Inflammatory macrophage (primary cell): ENCODE measurements at regions not wholly inside any gene's neighbourhood (a gene's known extent, or its start where the extent isn't known, plus 50 kb on each side); places are given as distances from the start of the nearest gene placed in this dataset.

ENCODE experiments used
- DNase-seq, 2 donors: peaks; one replicate each; pipeline ENCODE4 v3.0.0-alpha.2; 2020 to 2022

DNA sequence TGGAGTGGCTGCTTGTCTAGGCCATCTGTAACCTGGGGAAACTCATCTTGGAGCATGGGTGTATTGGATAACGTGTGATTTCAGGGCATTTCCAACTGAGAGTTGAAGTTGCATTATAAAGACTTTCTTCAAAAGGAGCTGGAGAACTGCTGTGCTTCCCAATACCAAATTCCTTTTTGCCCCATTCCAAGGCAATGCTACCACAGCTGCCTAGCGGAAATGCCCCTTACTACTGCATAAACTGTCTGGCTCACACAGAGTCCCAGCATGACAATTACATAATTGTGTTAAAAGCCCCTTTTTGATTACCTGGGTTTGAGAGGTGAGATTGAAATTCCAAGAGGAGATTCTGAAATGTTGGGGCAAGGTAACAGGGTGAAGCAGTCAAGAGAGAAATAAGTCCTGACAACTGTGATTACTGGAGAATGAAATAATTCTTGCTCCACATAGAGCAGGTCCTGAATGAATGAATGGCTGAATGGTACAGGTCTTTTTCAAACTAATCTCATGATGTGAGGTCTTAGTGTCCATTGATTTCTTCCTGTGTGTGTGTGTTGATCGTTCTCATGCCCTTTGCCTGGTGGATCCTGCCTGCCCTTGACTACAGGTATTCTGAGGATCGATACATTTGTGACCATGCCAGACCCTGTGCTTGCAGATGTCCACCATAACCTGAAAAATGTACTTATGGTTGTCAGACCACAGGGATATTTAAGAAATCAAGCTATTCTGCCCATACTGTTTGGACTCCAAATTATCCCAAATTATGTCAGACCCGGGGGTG is 386.5 kb downstream of the GRIN2B start:
- DNase-seq: no peak

DNA sequence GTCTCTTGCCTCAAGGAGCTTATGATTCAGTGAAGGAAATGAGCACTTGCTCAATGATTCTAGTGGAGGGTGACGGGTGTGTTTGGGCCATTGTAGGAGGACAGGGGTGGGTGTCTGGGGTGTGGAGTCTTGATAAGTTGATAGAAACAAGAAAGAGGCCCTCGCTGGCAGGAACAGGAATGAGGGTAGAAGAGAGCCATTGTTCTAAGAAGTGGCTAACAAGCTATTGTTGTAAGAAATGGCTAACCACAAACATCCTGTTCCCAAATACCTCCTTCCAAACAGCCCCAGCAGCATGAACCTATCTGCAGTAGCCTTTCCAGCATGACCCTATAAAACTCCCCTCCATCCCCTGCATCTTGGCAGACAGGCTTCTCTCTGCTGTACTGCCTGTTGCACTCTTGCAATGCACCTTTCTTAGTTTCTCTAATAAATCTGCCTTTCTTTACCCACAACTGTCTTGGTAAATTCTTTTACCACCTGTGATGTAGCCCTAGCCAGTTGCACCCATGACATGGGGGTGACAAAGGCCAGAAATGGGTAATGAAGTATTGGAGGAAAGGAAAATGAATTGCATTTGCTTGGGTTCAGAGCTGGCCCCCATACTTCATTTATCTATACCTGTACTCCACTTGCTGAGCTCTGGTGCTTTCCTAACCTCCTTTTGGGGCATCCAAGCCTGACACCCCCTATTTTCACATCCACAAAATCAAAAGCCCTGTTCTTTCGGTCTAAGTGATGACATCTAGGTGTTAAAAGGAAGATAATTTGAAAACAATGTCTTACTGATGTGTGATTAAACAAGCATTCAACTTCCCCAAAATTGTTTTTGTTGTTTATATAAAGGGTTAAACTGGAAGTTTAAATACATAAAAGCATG is 389.1 kb downstream of the GRIN2B start:
- DNase-seq: no peak

DNA sequence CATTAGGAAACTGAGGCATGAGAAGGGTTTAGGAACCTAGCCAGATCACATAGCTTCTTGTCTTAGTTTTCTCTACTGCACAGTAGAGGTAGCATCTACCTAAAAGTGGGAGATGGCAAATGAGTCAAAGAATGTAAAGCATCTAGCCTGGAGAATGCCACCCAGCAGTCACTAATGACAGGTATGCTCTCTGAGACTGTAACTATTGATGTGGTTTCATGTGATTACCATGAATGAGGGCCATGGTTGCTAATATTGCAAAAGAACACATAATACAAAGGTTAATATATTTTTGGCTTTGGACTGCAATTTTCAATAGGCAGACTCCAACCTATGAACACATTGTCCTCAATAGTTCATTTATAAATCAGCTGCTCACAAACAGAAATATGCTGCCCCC is 389.9 kb downstream of the GRIN2B start:
- no peak for DNase-seq

DNA sequence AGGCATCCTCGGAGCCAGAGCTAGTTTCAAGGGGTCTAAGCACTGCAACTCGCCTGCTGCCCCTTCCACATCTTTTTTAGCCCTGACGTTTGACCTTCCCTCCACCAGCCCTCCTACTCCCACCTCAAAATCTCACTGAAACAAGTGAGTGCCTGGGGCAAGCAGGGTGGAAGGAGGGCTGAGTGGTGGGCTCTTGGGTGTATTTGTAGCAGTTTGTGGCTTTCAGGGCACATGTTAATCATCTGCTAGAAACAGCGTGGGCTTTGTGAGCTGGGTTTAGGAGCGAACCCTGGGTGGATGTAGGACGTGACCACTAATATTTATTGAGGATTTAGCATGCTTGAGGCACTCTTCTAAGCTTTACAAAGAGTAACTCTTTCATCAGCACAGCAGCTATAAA is 390.3 kb downstream of the GRIN2B start:
- no peak for DNase-seq

DNA sequence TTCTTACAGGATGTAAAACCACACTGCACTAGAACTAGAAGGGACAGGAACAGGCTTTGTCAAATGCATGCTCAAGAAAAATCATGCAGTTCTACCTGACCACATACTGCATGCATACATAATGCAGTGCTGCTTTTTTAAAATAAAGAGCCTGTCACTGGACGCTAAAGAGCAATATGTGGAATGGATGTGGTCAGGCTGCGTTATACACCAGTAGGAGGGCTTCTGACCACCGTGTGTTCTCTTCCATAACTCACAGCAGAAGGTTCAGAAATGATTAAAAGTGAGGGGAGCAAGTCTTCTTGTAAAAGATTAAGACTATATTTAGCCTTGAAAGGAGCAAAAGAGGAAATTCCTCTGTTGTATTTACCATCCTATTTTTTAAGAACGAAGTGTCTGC is 392.0 kb downstream of the EMP1 start:
- no peak for DNase-seq

DNA sequence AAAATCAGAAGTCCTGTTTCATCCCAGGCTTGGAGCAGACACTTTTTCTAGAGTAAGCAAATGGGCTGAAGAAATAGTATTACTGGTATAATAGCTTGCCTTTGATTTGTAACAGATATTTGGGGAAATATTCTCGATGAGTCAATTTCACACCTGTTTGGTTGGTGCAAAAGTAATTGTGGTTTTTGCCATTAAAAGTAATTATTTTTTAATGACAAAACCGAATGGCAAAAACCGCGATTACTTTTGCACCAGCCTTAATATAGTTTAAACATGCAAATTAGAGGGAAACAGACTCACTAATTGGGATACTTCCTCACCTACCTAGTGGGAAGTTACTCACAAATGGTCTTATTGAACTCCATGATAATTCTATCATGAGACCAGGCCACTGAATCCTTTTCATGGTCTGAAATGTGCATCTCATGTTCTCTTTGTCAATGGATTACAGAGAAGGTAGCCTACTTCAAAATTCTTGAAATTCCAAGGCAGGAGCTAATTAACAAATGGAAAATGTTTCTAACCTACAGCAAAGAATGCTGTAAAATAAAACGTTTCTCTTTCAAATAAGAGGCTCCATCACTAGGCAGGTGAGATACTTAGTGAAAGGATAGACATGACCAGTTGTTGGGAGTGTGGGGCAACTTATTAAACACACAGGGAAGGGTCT is 391.3 kb downstream of the EMP1 start:
- no peak for DNase-seq

DNA sequence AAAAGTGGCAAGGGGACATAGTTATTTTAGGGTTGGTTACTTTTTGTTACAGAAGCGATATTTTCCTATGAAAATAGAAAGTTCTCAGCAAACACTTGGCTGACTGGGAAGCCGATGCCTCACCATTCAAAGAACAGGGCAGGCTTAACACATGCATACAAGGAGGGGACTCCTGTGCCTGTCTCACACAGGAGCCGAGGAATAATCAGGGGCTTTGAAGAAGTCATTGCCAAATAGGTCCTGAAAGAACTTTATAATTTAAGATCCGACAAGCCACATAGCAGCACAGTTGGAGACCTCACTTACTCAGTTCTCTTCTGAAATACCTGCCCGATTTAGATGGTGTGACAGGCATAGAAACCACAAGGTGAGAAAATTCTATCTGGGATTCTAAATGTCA is 389.8 kb downstream of the EMP1 start:
- no peak for DNase-seq

DNA sequence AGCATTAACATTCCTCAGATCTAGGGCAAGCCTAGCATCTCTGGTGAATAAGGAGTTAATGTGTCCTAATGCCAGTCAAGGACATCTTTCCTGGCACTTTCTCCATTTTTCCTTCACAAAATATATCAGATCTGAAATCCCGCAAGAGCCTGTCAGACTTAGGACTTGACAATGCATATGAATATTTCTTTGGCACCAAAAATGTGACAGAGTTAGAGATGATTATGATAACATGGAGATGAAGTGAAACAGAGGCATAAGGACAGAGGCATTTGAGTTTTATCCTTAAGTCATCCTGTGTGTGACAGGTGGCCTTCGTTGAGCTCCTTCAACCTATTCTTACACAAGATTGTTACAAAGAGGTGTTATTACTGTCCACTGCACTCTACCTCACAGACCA is 388.0 kb downstream of the EMP1 start:
- no peak for DNase-seq

DNA sequence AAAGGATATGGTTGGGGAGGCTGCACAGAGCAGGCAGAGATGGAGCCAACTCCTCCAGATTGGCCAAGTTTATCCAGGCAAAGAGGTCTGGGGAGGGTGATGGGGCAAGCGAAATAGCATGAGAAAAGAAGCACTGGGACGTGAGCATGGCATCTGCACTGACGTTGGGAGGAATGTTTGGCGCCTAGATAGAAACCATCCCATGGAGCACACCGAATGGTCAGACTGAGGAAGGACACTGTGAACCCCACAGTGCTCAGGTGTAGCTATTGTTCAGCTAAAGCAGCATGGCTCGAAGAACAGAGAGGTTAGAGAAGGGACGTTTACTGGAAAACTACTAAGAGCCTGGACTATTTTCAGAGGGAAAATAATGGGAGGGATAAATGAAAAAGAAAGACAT is 387.1 kb downstream of the EMP1 start:
- no peak for DNase-seq

DNA sequence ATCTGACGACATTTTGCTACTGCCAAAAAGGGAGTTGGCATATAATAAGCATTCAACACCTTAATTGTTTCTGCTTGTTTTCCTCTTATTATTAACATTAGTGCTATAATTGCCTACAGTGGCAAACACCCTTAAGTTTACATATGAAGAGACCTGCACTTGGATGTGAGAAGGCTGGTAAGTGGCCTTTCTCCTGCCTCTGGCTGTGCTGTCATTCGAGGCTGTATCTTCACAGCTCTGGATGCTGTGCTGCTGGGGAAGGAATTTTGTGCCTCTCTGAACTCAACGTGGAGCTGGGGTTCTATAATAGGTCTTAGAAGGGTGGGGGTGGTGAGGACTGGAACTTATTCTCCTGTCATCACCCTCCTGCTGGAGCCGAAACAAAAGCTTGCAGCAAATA is 385.9 kb downstream of the EMP1 start:
- DNase-seq: no peak

DNA sequence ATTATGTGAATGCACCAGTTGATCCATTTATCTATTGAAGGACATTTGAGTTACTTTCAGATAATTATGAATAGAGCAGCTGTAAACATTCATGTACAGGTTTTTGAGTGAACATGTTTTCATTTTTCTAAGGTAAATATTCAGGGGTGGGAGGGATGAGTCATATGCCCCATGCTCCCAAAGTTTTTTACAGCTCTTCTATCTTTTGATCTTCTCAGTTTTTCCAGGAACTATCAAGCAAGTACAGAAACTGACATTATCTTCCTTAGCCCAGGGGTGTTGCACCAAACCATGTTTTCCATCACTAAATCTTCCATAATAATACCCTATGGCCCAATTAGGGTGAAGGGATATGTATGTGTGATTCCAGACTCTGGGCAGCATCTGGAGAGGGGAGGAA is 384.5 kb downstream of the EMP1 start:
- no peak for DNase-seq

DNA sequence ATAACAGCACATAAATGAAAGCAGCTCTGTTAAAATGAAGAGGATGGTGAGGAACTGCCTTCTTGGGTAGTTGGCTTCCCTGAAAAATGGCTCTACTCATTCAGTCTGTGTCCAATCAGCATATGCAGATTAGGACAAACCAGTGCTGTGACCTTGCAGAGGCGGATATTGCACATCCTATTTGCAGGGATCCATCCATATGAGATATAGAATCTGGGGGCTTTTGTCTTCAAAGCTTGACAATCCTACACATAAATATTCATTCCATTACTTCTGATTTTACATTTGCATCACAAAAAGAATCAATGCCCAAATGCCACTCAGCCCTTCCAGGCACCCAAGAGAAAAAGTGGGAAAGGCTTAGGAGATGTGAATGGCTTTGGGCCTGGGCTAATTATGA is 383.7 kb downstream of the EMP1 start:
- DNase-seq: no peak

DNA sequence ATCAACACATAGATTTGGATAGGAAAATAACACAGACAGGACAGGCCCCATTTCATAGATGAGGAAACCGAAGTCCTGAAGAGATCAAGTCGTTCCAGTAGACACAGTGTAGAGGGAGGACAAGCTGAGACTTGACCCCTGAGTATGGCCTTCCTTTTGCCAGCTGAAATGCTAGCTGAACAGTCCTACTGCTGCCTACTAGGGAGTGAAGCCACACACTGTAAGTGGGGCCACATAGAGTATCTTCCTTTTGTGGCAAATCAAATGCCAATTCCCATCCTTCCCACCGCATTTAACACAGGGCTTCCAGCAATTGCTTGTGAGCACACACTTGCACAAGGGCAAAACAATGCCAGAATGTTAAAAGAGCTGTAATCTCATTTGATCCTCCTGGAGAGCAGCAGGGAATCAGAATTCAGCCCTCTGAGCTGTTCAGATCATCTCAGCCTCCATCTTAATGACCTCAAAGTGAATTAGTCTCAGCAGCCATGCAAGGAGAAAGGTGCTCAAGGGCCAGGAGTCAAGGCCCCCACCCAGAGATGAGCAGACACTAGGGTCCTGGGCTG is 380.5 kb downstream of the EMP1 start:
- no peak for DNase-seq

DNA sequence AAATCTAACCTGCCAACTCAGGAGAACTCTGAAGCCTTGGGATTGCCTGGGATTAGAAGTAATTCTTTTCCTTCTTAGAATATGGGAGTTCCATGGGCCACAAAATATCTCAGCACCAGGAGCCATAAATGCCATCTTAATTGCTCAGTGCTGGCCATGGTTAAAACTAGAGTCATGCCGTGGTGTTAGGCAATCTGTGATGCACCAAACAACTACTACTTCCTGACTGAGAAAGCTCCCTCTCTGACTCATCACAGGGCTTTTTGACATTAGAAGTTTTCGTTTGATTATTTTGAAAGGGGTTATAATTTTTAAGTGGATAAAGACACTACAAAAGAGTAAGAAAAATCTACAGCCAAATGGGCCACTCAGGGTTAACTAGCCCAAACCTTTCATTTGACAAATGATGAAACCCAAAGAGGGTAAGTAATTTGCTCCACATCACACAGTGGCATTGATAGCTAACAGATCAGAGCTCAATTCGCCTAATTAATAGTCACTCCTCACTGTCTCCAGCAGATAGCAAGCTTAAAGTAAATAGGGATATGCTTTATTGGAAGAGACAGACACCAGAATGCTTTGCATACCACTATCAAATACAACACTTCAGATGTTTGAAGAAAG is 377.3 kb downstream of the EMP1 start:
- no peak for DNase-seq

DNA sequence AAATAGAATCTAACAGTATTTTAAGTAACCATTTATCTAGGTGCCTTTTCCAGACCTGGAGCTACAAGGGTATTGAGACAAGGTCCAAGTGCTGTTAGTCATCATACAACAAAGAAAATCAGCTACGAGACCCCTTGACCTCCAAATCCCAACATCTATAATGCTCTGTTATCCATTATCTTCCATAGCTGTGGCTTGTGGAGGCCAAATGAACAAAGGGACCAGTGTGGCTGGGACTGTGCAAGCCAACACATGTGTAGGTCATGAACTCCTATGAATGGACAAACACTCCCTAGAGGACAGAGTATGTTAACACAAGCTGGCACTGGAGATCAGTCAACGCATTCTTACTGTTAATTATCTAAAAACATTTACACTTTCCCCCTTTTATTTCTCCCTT is 374.5 kb downstream of the EMP1 start:
- no peak for DNase-seq

DNA sequence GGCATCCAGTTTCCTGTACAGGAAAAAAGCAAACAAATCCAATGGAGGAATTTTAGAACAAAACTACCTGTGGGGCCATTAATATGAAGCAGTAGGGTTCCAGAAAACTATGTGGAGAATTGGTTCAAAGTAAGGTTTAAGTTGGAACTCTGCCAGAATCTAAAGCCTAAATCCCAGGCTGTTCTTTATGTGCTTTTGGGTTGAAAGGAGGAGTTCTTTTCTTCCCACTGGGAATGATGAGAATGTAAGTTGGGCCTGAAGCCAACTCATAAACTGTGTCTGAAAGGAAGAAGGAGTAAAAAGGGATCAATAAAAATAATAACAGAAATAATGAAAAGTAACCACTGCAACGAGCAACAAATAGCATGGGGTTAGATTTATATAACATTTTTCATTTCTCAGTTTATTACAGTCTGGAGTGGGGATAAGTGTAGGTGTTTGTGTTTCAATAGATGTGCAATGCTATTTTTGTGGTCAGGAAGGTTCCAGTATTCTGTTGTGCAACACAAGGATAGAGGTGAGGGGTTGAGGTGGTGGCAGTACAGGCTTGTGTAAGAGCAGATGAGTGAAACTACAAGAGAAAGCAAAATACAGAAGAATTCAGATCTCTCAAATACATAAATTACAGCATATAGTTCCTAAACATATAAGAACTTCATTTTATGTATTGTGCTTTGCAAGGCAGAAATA is 373.6 kb downstream of the EMP1 start:
- DNase-seq: no peak

DNA sequence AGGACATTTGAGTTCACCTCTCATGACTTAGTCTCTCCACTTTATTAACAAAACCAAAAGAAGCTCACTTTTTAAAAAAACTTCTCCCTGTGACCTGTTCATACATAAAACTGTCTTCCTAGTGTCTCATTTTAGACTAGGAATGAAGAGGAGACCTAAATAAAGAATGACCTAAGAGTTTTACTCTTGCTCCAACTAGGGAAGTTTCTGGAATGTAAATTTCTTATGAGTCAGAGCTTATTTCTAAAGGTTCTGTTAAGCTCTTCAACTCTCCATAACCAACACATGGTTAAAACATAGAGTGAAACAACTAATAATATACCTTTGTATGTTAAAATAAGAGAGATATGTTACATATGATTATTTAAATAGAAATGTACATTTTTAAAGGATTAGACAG is 369.8 kb downstream of the EMP1 start:
- no peak for DNase-seq

DNA sequence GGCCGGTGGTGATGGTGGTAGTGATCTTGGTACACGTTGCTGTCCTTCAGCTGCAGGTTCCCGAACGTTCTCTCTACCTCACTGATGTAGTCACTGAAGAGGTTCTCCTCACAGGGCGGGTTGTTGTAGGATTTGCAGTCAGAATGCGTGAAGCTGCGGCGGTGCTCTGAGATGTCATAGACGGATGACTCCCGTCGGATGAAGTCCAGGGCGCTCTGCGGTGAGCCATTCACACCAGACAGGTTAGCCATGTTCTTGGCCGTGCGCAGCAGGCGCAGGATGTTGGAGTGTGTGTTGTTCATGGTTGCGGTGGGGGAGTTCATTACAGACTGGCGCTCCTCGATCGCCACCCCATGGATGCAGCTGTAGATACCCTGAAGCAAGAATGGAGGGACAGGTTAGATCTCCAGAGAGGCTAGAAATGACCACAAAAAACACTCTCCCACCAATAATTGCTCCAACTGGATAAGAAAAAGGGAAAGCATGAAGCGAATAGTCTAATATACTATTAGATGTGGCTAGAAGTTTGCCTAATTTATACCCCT is 367.8 kb downstream of the EMP1 start:
- DNase-seq: no peak

DNA sequence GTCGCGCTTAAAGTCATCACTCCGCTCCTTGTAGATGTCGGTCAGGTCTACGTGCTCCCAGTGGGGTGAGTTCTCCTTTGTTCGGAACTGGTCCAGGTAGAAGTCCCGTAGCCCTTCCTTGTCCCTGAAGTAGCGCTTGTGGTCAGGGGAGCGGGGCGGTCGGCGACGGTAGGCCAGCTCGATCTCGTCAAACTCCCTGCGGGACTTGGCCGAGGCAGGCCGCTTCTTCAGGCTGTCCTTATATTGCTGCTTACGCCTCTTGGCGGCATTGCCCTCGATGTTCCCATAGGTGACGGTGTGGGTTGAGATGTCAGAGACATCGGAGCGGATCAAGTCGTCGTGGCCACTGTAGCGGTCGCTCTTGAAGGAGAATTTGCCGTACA is 367.2 kb downstream of the EMP1 start:
- DNase-seq: no peak

DNA sequence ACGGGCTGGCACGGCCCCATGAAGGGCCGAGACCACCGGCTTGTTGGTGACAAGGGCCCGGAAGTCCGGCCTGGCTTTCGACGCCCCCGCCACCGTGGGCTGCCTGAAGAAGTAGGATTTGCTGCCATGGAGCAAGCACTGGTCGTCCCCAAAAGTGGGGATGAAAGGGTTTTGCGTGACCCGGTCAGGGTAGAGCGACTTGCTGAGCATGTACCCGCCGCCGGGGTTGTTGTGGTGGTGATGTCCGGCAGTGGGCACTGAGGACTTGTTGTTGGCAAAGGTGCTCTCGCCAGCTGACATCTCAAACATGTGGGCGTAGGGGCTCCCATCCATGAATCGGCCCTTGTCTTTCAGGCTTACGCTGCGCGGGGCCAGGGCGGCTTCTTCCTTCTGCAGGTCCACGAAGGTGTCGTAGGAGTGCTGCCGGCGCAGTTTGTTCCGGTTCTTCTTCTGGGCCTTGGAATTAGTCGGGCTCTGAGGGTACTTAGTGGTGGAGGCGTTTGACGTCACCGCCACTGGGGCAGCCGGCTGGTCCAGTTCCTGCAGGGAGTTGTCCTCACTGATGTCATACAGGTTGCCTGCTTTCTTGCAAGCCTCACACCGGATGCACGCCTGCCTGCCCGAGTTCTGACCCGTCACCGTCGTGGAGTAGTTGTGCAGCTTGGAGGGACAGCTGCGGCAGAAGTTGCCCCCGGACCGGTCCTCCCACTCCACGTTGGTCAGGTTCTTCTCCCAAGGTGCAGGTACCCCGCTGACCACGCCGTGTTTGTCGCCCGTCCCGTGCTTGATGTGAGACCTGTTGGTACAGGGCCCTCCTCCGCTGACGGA is 366.6 kb downstream of the EMP1 start:
- no peak for DNase-seq

DNA sequence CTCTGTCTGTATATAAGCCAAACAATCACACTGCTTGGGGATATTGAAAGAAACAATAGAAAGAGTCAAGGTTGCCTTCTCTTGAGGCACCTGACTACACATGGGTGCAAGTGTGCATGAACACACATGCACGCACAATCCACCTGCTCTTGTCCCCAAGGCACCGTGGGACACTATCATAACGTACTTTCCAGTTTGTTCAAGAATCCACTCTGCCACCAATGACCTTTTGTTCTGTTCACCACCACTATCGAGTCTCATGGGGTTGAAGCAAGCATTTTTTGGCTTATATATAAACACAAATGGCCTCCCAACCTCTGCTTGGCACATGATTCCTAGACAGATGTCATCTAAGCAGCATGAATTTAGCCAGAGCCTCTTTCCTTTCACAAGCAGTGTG is 365.4 kb downstream of the EMP1 start:
- no peak for DNase-seq
